ENCODE measurements at regions not wholly inside any gene's neighbourhood (a gene's known extent, or its start where the extent isn't known, plus 50 kb on each side); places are given as distances from the start of the nearest gene placed in this dataset.

DNA sequence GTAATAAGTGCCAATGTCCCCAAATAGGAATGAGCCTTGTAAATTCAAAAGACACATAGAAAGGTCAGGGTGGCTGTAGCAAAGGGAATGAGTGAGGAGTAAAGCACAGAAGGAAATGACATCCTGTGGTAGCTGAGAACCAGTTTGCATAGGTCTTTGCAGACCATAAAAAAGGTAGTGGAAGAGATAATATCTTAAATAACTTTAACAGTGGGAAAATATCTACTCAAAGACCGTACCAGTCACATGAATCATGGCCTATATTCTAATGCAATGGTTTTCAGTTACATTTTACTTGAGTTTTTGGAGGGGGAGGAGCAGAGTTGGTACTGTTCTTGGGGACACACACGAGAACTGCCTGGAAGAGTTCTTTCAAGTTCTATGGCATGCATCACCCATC lies 297.3 kb upstream of the ADAMTS9 start:
- Histone ChIP-seq H3K4me3 (no peak overlapping the region), H3K27ac (no peak overlapping the region), H3K27me3 (no peaks in the 10 kb centered on the region), H3K36me3 (no peaks in the 10 kb centered on the region), H3K9me3 (no peaks in the 10 kb centered on the region), H3K4me1 (ENCODE audit: insufficient read depth) (no peaks in the 10 kb centered on the region)
- TF ChIP-seq EP300 (IDR thresholded peaks at IDR 0.05) (no peak), POLR2A (IDR thresholded peaks at IDR 0.05) (no peak)
- TF ChIP-seq, protein P1, sequence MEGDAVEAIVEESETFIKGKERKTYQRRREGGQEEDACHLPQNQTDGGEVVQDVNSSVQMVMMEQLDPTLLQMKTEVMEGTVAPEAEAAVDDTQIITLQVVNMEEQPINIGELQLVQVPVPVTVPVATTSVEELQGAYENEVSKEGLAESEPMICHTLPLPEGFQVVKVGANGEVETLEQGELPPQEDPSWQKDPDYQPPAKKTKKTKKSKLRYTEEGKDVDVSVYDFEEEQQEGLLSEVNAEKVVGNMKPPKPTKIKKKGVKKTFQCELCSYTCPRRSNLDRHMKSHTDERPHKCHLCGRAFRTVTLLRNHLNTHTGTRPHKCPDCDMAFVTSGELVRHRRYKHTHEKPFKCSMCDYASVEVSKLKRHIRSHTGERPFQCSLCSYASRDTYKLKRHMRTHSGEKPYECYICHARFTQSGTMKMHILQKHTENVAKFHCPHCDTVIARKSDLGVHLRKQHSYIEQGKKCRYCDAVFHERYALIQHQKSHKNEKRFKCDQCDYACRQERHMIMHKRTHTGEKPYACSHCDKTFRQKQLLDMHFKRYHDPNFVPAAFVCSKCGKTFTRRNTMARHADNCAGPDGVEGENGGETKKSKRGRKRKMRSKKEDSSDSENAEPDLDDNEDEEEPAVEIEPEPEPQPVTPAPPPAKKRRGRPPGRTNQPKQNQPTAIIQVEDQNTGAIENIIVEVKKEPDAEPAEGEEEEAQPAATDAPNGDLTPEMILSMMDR (IDR thresholded peaks at IDR 0.05): no peak
- intact Hi-C loops (cut with DNase I): no loop called here
- WGBS, 3 donors: 93 to 95% (median 93%) methylated on average over 2 of the region's 2 CpGs
- DNase-seq: no peak

DNA sequence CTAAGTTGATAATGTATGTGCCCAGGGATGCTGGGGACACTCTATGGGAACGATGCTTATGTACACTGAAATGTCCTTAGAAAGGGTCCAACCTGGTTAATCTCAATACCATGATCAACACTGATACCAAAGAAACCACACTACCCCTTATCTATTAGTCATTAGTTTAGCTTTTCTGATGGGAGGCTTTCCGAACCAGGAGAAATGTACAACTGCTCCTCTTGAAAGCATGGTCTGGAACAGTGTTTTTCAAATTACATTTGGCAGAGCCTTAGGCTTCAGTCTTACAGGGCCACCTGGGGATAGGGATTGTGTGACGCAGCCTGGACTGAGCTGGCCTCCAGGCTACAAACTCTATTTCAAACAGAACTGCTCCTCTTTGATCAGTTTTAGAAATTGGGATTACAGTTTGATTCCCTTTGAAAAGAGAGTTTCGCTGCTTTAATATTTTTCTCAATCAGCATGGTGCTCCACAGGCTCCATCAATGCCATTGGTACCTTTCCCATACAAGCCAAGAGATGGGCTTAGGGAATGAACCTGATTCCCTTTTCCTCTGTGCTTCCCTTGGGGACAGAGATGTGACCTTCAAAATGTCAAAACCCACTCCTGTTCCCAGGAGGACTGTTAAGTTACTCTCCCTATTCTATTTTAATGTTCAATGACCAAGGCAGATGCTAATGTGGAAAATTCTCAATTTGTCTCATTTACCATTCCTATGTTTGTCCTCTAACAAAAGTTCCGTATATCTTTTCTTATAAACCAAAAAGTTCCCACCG lies 296.0 kb upstream of the ADAMTS9 start:
- TF ChIP-seq EP300 (IDR thresholded peaks at IDR 0.05): no peak
- TF ChIP-seq, protein P1 (IDR thresholded peaks at IDR 0.05): no peak
- TF ChIP-seq POLR2A (IDR thresholded peaks at IDR 0.05): no peak
- Histone ChIP-seq H3K36me3 (no peaks in the 10 kb centered on the region), H3K27ac (no peak overlapping the region), H3K27me3 (no peaks in the 10 kb centered on the region), H3K9me3 (no peaks in the 10 kb centered on the region), H3K4me3 (no peak overlapping the region), H3K4me1 (ENCODE audit: insufficient read depth) (no peaks in the 10 kb centered on the region)
- intact Hi-C loops (cut with DNase I): no loop called here
- 84 to 95% (median 92%) methylated on average over 6 of the region's 6 CpGs for WGBS, 3 donors
- no peak for DNase-seq

DNA sequence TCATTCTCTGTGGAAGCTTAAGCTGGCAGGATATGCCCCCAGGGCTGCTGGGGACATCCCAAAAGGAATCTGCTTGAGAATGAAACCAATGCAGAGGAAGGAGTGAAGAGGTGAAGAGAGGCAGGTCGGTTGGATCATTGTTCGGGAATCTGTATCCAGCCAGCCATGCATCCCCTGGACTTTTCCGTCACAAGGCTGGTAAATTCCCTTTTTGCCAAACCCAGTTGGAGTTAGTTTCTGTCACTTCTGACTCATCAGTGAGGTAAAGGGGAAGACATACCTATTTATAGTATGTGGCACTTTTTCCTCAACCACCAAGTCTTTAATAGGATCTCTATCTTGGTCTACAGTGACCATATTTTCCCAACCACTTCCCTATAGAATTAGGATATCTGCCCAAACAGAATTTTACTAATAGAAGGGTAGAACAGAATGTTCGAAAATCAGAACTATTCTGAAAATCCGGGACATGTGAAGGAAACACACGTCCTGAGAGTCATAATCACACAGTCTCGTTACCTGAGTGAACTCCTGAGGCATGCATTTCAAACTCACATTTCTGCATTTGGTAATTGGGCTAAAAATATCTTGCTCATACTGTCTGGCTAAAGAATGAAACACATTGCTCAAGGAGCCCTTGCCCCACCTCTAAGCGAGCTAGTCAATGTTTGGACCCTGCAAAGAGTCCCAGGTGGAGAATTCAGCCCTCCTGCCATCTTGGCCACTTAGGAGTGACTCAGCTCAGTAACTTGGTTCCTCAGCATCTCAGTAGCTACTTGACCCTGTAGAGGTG lies 289.7 kb upstream of the ADAMTS9 start:
- DNase-seq: no peak
- Histone ChIP-seq H3K4me3 (no peak overlapping the region), H3K27ac (no peak overlapping the region), H3K4me1 (ENCODE audit: insufficient read depth) (peaks cover 5% of the 10 kb centered on the region), H3K9me3 (no peaks in the 10 kb centered on the region), H3K36me3 (no peaks in the 10 kb centered on the region), H3K27me3 (no peaks in the 10 kb centered on the region)
- intact Hi-C loops (cut with DNase I): no loop called here
- TF ChIP-seq EP300 (IDR thresholded peaks at IDR 0.05) (no peak), POLR2A (IDR thresholded peaks at IDR 0.05) (no peak)
- TF ChIP-seq, protein P1 (IDR thresholded peaks at IDR 0.05): no peak
- WGBS, 3 donors: 87 to 95% (median 92%) methylated on average over 8 of the region's 8 CpGs

DNA sequence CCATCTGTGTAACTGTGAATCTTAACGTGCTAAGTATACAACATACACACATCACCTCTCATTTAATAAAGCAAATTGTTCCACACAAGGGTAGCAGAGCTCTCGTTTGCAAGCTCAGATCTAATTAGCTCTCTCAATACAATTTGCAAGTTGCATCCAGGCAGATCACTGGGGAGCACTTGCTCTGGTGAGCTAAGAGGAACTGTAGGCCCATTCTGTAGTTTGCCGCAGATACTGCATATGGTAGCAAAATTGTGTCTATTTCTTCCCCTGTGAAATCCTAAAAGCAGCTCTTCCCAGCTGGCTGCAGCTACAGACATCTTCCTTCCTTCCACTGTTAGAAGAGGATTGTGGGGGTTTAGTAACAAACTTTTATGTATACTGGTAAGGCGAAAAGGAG lies 288.7 kb upstream of the ADAMTS9 start:
- no peak overlapping the region for H3K27ac ChIP-seq
- no peaks in the 10 kb centered on the region for H3K27me3 ChIP-seq
- no peak for DNase-seq
- intact Hi-C loops (cut with DNase I): no loop called here
- peaks cover 5% of the 10 kb centered on the region for H3K4me1 ChIP-seq (ENCODE audit: insufficient read depth)
- H3K36me3 ChIP-seq: no peaks in the 10 kb centered on the region
- TF ChIP-seq POLR2A (IDR thresholded peaks at IDR 0.05): no peak
- WGBS, 3 donors: 75 to 84% (median 79%) methylated on average over 4 of the region's 4 CpGs
- H3K4me3 ChIP-seq: no peak overlapping the region
- H3K9me3 ChIP-seq: no peaks in the 10 kb centered on the region

DNA sequence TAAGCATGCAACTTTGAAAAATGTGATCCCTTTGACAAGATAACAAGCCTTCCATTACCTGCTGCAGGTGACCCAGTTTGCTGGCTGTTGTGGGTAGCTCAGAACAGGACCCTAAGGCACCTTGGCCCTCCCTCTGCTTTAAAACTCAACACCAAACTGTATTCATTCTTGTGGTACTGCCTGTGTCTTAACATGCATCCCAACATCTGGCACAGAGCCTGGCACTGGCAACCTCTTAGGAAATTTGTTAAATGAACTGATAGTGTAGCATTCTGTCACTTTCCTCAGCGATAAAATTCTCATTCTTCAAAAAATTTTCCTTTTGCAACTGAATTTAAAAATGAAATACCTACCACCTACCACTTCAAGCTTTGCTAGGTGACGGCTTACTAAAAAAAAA lies 287.3 kb upstream of the ADAMTS9 start:
- DNase-seq: no peak
- TF ChIP-seq, protein P1 (IDR thresholded peaks at IDR 0.05): no peak
- TF ChIP-seq POLR2A (IDR thresholded peaks at IDR 0.05): no peak
- no peak for TF ChIP-seq EP300 (IDR thresholded peaks at IDR 0.05)

More for the DNA sequence above, 287.3 kb upstream of the ADAMTS9 start:
- Histone ChIP-seq H3K36me3 (no peaks in the 10 kb centered on the region), H3K4me1 (ENCODE audit: insufficient read depth) (peaks cover 6% of the 10 kb centered on the region), H3K9me3 (no peaks in the 10 kb centered on the region), H3K27me3 (no peaks in the 10 kb centered on the region), H3K27ac (no peak overlapping the region), H3K4me3 (no peak overlapping the region)
- WGBS, 3 donors: 88 to 92% (median 91%) methylated on average over 2 of the region's 2 CpGs
- intact Hi-C loops (cut with DNase I): no loop called here

Data from ovary (tissue), 7 donors.